ENCODE measurements at regions not wholly inside any gene's neighbourhood (a gene's known extent, or its start where the extent isn't known, plus 50 kb on each side); places are given as distances from the start of the nearest gene placed in this dataset.
"Not testable (repeated sequence)": the region's sequence is repeated elsewhere in the genome, so short reads cannot be mapped to it uniquely, and the experiment has no call there.

DNA sequence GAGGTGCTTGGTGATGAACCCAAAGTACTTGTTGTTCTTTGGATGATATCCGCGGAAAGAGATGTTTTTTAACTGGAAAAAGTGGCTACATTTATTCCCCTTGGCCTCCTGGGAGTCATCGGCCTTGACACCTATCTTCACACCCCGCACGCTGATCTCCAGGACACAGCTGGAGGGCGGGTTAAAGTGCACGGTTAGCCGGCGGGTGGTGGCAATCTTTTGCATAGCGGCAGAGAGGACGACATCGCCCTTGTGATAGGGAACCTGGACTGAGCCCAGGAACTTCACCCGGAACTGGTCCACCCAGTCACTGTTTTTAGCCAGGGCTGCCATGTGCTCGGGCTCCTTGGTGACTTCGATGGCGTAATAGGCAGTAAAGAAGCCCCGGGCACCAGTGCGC, 110.5 kb upstream of the PLEKHM1 start:
- TF ChIP-seq, protein P1, sequence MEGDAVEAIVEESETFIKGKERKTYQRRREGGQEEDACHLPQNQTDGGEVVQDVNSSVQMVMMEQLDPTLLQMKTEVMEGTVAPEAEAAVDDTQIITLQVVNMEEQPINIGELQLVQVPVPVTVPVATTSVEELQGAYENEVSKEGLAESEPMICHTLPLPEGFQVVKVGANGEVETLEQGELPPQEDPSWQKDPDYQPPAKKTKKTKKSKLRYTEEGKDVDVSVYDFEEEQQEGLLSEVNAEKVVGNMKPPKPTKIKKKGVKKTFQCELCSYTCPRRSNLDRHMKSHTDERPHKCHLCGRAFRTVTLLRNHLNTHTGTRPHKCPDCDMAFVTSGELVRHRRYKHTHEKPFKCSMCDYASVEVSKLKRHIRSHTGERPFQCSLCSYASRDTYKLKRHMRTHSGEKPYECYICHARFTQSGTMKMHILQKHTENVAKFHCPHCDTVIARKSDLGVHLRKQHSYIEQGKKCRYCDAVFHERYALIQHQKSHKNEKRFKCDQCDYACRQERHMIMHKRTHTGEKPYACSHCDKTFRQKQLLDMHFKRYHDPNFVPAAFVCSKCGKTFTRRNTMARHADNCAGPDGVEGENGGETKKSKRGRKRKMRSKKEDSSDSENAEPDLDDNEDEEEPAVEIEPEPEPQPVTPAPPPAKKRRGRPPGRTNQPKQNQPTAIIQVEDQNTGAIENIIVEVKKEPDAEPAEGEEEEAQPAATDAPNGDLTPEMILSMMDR (IDR thresholded peaks at IDR 0.05; ENCODE audit: extremely low read depth in 1 of 2, insufficient read depth in 1 of 2, low read depth in 1 of 2, low read length in 2 of 2): not testable (repeated sequence)
- not testable (repeated sequence) for TF ChIP-seq POLR2AphosphoS5 (IDR thresholded peaks at IDR 0.05; ENCODE audit: insufficient read depth, low read depth, low read length); EZH2 (IDR thresholded peaks at IDR 0.05; ENCODE audit: borderline replicate concordance, low read depth, low read length, severe bottlenecking); POLR2A (IDR thresholded peaks at IDR 0.05; ENCODE audit: low read depth, low read length); MYC (IDR thresholded peaks at IDR 0.05; ENCODE audit: low read depth, low read length); FOS (IDR thresholded peaks at IDR 0.05; ENCODE audit: borderline replicate concordance, insufficient read depth, low read length); JUN (IDR thresholded peaks at IDR 0.05; ENCODE audit: borderline replicate concordance, insufficient read depth, insufficient read length, low read depth)
- TF ChIP-seq, protein P2, sequence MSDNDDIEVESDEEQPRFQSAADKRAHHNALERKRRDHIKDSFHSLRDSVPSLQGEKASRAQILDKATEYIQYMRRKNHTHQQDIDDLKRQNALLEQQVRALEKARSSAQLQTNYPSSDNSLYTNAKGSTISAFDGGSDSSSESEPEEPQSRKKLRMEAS (IDR thresholded peaks at IDR 0.05; ENCODE audit: insufficient read depth, insufficient read length): not testable (repeated sequence)
